ENCODE measurements at regions not wholly inside any gene's neighbourhood (a gene's known extent, or its start where the extent isn't known, plus 50 kb on each side); places are given as distances from the start of the nearest gene placed in this dataset.

DNA sequence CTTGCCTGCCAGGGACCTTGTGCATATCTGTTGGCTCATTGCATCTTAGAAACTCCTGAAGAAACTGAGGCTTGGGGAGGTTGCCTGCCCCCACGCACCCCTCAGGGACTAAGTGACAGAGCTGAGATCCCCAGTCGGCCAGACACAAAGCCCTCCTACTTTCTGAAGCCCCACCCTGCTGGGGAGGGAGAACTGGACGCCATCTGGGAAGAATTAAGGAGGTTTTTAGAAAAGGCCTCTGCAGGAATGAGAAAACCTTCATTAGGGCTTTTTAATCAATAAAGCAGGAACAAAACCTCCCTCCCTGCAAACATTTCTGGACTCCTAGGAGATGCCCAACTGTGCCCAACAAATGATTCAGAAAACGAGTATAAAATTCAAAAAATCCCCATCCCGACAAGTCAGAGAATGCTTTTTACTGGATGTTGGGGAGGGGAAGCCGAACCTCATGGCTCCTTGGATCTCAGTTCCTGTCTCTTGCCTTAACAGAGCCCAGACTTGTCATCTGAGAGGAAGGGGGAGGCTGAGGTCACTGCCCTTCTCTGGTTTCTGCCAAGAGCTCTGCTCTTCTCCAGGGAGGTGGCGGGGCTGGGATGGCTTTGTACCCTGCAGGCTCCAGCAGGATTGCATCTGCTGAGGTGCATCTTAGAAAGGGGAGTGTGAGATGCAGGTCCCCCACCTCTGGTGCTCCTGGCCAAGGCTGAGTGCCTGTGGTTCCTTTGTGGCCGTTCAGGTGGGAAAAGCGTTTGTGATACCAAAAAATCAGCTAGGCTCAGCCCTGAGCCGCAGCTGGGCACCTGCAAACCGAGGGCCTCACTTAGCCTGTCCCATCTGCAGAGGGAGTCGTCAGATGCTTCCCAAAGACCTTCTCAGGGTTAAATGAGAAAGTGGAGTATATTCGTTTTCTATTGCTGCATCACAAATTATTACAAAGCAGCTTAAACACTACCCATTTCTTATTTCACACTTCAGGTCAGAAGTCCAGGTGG is 142.4 kb downstream of the ZFP36L2 start:
- DNase-seq (ENCODE audit: low spot score): peak; percentile 60
- Histone ChIP-seq H3K79me2 (no peaks in the 10 kb centered on the region), H3K9me2 (replicated peaks; ENCODE audit: insufficient read depth) (no peaks in the 10 kb centered on the region), H3K27me3 (no peaks in the 10 kb centered on the region), H3K4me1 (ENCODE audit: insufficient read depth) (peaks cover 72% of the 10 kb centered on the region), H2AFZ (peak overlapping the region; percentile 19), H3K36me3 (replicated peaks; ENCODE audit: insufficient read depth, low read depth) (no peaks in the 10 kb centered on the region), H3K4me2 (peak overlapping the region; percentile 31), H3K4me3 (no peak overlapping the region), H3K27ac (peak overlapping the region; percentile 93), H3K9me3 (ENCODE audit: low read depth) (no peaks in the 10 kb centered on the region), H4K20me1 (ENCODE audit: insufficient read depth, poor library complexity, severe bottlenecking) (no peaks in the 10 kb centered on the region)
- 45% methylated on average over 13 of the region's 13 CpGs for WGBS (ENCODE audit: low lambda C conversion rate, missing lambda C conversion rate)
- TF ChIP-seq, protein P1, sequence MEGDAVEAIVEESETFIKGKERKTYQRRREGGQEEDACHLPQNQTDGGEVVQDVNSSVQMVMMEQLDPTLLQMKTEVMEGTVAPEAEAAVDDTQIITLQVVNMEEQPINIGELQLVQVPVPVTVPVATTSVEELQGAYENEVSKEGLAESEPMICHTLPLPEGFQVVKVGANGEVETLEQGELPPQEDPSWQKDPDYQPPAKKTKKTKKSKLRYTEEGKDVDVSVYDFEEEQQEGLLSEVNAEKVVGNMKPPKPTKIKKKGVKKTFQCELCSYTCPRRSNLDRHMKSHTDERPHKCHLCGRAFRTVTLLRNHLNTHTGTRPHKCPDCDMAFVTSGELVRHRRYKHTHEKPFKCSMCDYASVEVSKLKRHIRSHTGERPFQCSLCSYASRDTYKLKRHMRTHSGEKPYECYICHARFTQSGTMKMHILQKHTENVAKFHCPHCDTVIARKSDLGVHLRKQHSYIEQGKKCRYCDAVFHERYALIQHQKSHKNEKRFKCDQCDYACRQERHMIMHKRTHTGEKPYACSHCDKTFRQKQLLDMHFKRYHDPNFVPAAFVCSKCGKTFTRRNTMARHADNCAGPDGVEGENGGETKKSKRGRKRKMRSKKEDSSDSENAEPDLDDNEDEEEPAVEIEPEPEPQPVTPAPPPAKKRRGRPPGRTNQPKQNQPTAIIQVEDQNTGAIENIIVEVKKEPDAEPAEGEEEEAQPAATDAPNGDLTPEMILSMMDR (IDR thresholded peaks at IDR 0.05; ENCODE audit: poor library complexity): peak; percentile 3
- TF ChIP-seq EZH2phosphoT487 (IDR thresholded peaks at IDR 0.05; ENCODE audit: low read depth, severe bottlenecking, unreplicated experiment): no peak

DNA sequence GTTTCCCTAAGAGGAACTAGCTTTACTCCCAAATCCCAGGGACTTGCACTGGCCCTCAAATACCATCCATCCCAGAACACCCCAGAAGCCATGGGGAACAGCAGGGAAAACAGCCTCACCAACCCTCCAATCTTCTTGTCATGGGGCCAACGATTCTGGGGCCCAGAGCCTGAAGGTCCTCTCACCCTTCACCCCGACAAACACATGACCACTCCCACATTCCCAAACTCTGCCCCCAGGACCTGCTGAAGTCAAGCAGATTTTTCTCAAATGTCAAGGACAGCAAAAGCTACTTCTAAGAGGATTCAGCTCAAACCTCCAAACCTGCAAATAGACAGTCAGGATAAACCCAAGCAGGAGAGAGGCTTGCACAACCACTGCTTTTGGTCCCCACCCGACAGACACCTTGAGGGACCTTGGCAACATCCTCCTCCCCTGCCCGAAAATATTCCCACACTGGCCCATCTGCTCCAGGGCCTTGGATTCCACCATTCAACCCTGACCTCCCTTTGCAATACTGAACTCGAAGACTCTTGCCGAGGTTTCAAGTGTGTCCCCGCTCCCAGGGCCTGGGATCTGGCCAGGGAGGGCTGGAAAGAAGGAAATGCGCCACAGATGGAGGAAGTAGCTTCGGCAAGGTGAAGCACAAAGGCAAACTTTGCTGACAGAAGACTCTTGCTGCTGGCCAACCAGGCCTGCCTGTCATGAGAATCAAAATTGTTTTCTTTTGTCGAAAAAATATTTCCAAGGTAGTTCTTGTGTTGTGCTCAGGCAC is 143.3 kb downstream of the ZFP36L2 start:
- Histone ChIP-seq H3K9me3 (ENCODE audit: low read depth) (no peaks in the 10 kb centered on the region), H3K4me3 (no peak overlapping the region), H4K20me1 (ENCODE audit: insufficient read depth, poor library complexity, severe bottlenecking) (no peaks in the 10 kb centered on the region), H3K4me2 (no peak overlapping the region), H3K27ac (peak overlapping the region; percentile 93), H2AFZ (no peak overlapping the region), H3K79me2 (no peaks in the 10 kb centered on the region), H3K27me3 (no peaks in the 10 kb centered on the region), H3K4me1 (ENCODE audit: insufficient read depth) (peaks cover 64% of the 10 kb centered on the region), H3K36me3 (replicated peaks; ENCODE audit: insufficient read depth, low read depth) (no peaks in the 10 kb centered on the region), H3K9me2 (replicated peaks; ENCODE audit: insufficient read depth) (no peaks in the 10 kb centered on the region)
- TF ChIP-seq, protein P1 (IDR thresholded peaks at IDR 0.05; ENCODE audit: poor library complexity): no peak
- 65% methylated on average over 10 of the region's 10 CpGs for WGBS (ENCODE audit: low lambda C conversion rate, missing lambda C conversion rate)
- no peak for DNase-seq (ENCODE audit: low spot score)

DNA sequence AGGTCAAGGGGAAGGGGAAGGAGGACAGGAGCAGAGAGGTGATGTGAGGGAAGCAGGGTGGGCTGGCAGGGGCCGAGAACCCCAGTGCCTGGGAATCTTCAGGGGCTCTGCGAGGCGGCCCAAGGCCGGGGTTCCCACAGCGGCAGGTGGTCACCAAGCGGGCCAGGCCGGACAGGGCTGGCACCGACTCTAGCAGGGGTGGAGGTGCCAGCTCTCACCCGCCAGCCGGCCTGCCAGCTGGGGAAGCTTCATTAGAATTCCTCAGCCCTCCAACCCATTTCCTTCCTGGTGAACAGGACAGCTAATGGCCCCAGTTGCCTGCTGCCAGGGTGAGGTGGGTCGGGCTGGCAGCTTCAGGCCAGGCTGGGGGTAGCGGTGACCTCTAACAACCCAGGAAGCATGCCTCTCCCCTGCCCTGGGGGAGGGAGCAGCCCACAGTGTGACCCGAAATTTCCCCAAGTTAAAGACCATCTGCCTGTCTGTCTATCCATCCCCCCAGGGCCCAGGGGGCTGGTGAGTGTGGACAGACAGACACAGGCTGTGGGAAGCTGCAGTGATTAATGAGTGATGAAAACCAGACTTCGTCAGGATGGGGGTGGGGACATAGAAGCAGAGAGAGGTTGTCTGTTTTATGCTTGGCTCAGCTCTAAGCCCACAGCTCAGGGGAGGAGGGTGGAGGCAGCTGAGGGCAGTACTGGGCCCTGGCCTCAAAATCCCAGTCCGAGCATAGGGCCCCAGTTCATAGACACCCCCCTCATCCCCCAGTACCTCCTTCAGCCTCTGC is 144.1 kb downstream of the ZFP36L2 start:
- DNase-seq (ENCODE audit: low spot score): peak; percentile 66

More for the DNA sequence above, 144.1 kb downstream of the ZFP36L2 start:
- Histone ChIP-seq H4K20me1 (ENCODE audit: insufficient read depth, poor library complexity, severe bottlenecking) (no peaks in the 10 kb centered on the region), H3K36me3 (replicated peaks; ENCODE audit: insufficient read depth, low read depth) (no peaks in the 10 kb centered on the region), H3K27me3 (no peaks in the 10 kb centered on the region), H3K9me3 (ENCODE audit: low read depth) (no peaks in the 10 kb centered on the region), H3K9me2 (replicated peaks; ENCODE audit: insufficient read depth) (no peaks in the 10 kb centered on the region), H3K4me2 (no peak overlapping the region), H3K27ac (peak overlapping the region; percentile 93), H3K4me3 (no peak overlapping the region), H2AFZ (no peak overlapping the region), H3K4me1 (ENCODE audit: insufficient read depth) (peaks cover 58% of the 10 kb centered on the region), H3K79me2 (no peaks in the 10 kb centered on the region)
- WGBS (ENCODE audit: low lambda C conversion rate, missing lambda C conversion rate): 71% methylated on average over 15 of the region's 15 CpGs
- TF ChIP-seq, protein P1 (IDR thresholded peaks at IDR 0.05; ENCODE audit: poor library complexity): no peak
- TF ChIP-seq EZH2phosphoT487 (IDR thresholded peaks at IDR 0.05; ENCODE audit: low read depth, severe bottlenecking, unreplicated experiment): no peak
- no peak for TF ChIP-seq EZH2 (IDR thresholded peaks at IDR 0.05; ENCODE audit: borderline replicate concordance)
